ENCODE measurements at regions not wholly inside any gene's neighbourhood (a gene's known extent, or its start where the extent isn't known, plus 50 kb on each side); places are given as distances from the start of the nearest gene placed in this dataset.

GRCh38 chr14:61961369-61961768, 199.1 kb downstream of the SNAPC1 start:
- TF ChIP-seq POLR2A (IDR thresholded peaks at IDR 0.05) (no peak), CTCF (IDR thresholded peaks at IDR 0.05) (no peak)

All from body of pancreas (tissue), 4 donors.